Neural progenitor cell (in vitro differentiated cells): ENCODE measurements at regions not wholly inside any gene's neighbourhood (a gene's known extent, or its start where the extent isn't known, plus 50 kb on each side); places are given as distances from the start of the nearest gene placed in this dataset.

Experiments
- DNase-seq: peaks from one replicate; pipeline ENCODE4 v3.0.0-alpha.2; 2016; ENCODE audit warnings: low spot score
- H2AFZ ChIP-seq: fragments of 200-600 bp; sonication (generic); replicated peaks from 2 replicates; pipeline ENCODE4 v1.6.1; 2016; ENCODE audit warnings: antibody characterized with exemption
- H3F3A ChIP-seq: fragments of 200-600 bp; sonication (generic); 2 replicates; pipeline ENCODE4 v1.6.1; 2016; ENCODE audit warnings: antibody characterized with exemption, low read depth
- H3K27ac ChIP-seq: fragments of 200-600 bp; sonication (generic); 2 replicates; pipeline ENCODE4 v1.5.1; 2016; ENCODE audit warnings: mild to moderate bottlenecking
- H3K27me3 ChIP-seq: fragments of 200-600 bp; sonication (generic); 2 replicates; pipeline ENCODE4 v1.6.1; 2016; ENCODE audit warnings: mild to moderate bottlenecking, moderate library complexity
- H3K36me3 ChIP-seq: fragments of 200-600 bp; sonication (generic); 2 replicates; pipeline ENCODE4 v1.5.1; 2016
- H3K4me1 ChIP-seq: fragments of 200-600 bp; sonication (generic); 2 replicates; pipeline ENCODE4 v1.6.1; 2016; ENCODE audit warnings: mixed run types
- H3K4me2 ChIP-seq: fragments of 200-600 bp; sonication (generic); 2 replicates; pipeline ENCODE4 v1.6.1; 2016
- H3K4me3 ChIP-seq: fragments of 200-600 bp; sonication (generic); 2 replicates; pipeline ENCODE4 v1.5.1; 2016
- H3K79me2 ChIP-seq: fragments of 200-600 bp; sonication (generic); 2 replicates; pipeline ENCODE4 v1.6.1; 2016; ENCODE audit warnings: low read depth
- H3K9ac ChIP-seq: fragments of 200-600 bp; sonication (generic); 2 replicates; pipeline ENCODE4 v1.6.1; 2016
- H3K9me3 ChIP-seq: fragments of 200-600 bp; sonication (generic); 2 replicates; pipeline ENCODE4 v1.5.1; 2016; ENCODE audit warnings: low read depth
- H4K20me1 ChIP-seq: fragments of 200-600 bp; sonication (generic); 2 replicates; pipeline ENCODE4 v1.6.1; 2016; ENCODE audit warnings: low read depth
- H3K27ac Mint-ChIP-seq: 3 replicates; pipeline ENCODE4 v1.8.0; 2021; ENCODE audit warnings: mixed read lengths
- H3K27me3 Mint-ChIP-seq: 2 replicates; pipeline ENCODE4 v1.8.0; 2022; ENCODE audit warnings: low read depth, mild to moderate bottlenecking, inconsistent platforms, moderate library complexity, mixed read lengths; ENCODE audit not compliant: insufficient read depth
- H3K36me3 Mint-ChIP-seq: 3 replicates; pipeline ENCODE4 v1.8.0; 2021; ENCODE audit warnings: mixed read lengths
- H3K4me1 Mint-ChIP-seq: 3 replicates; pipeline ENCODE4 v1.8.0; 2021; ENCODE audit warnings: mixed read lengths
- H3K4me3 Mint-ChIP-seq: 3 replicates; pipeline ENCODE4 v1.8.0; 2021; ENCODE audit warnings: mild to moderate bottlenecking, moderate library complexity, mixed read lengths
- H3K9me3 Mint-ChIP-seq: 3 replicates; pipeline ENCODE4 v1.8.0; 2020; ENCODE audit warnings: mixed read lengths
- EZH2 ChIP-seq: fragments of 200-600 bp; sonication (generic); IDR thresholded peaks from 2 replicates; pipeline ENCODE4 v1.6.1; 2017; ENCODE audit warnings: antibody characterized with exemption, mild to moderate bottlenecking, moderate library complexity
- EZH2phosphoT487 ChIP-seq: fragments of 200-600 bp; sonication (generic); IDR thresholded peaks from 2 replicates; pipeline ENCODE4 v1.6.1; 2017; ENCODE audit warnings: antibody characterized with exemption
- TF ChIP-seq, protein P1 (sequence below): fragments of 200-600 bp; sonication (generic); IDR thresholded peaks from 2 replicates; pipeline ENCODE4 v1.5.1; 2017; ENCODE audit warnings: antibody characterized with exemption, mild to moderate bottlenecking

DNA sequence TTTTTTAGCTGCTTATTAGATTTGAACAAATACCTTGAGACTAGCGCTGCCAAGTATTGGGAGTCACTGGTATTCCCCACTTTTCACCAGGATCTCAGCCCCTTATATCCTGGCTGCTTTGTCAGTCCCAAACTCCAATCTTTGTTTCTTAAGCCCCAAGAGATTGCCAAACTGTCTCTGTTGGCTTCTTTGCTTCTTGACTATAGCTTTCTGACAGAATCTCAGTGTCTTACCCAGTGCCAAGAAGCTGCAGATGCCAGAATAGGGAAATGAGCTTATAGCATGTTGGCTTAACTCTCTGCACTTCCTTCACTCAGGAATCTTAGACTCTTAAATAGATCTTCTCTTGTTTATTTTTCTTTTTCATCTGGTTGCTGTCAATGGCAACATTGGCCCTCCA, 297.5 kb upstream of the DCAF8L1 start:
- Mint-ChIP-seq H3K4me1 (no peaks in the 10 kb centered on the region), H3K4me3 (no peak overlapping the region), H3K27ac (no peak overlapping the region), H3K36me3 (no peaks in the 10 kb centered on the region), H3K9me3 (peaks cover 5% of the 10 kb centered on the region), H3K27me3 (peaks cover 4% of the 10 kb centered on the region)
- DNase-seq, result no peak
- Histone ChIP-seq H3F3A (no peaks in the 10 kb centered on the region), H3K9me3 (peaks cover 6% of the 10 kb centered on the region), H2AFZ (no peak overlapping the region), H3K27ac (no peak overlapping the region), H3K4me3 (no peak overlapping the region), H3K27me3 (no peaks in the 10 kb centered on the region), H3K4me1 (no peaks in the 10 kb centered on the region), H3K79me2 (no peaks in the 10 kb centered on the region), H3K4me2 (no peak overlapping the region), H3K36me3 (no peaks in the 10 kb centered on the region), H3K9ac (no peak overlapping the region), H4K20me1 (no peaks in the 10 kb centered on the region)
- TF ChIP-seq EZH2phosphoT487, result no peak
- TF ChIP-seq EZH2, result no peak
- TF ChIP-seq, protein P1, sequence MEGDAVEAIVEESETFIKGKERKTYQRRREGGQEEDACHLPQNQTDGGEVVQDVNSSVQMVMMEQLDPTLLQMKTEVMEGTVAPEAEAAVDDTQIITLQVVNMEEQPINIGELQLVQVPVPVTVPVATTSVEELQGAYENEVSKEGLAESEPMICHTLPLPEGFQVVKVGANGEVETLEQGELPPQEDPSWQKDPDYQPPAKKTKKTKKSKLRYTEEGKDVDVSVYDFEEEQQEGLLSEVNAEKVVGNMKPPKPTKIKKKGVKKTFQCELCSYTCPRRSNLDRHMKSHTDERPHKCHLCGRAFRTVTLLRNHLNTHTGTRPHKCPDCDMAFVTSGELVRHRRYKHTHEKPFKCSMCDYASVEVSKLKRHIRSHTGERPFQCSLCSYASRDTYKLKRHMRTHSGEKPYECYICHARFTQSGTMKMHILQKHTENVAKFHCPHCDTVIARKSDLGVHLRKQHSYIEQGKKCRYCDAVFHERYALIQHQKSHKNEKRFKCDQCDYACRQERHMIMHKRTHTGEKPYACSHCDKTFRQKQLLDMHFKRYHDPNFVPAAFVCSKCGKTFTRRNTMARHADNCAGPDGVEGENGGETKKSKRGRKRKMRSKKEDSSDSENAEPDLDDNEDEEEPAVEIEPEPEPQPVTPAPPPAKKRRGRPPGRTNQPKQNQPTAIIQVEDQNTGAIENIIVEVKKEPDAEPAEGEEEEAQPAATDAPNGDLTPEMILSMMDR, result no peak

DNA sequence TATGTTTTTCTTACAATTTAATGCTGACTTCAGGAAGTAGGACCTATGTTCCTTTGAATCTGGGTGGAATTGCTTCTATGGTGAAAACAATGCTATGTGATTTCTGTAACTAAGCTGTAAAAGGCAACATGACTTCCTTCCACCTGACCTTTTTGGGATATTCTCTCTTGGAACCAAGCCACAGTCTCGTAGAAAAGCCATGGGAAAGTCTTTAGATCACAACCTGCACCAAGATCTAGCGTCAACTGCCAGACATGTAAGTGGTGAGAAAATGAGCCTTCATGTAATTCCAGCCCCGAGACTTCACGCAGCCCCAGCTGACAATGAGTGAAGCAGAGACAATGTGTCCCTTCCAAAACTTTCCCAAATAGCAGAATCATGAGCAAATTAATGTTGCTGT, 297.0 kb upstream of the DCAF8L1 start:
- Histone ChIP-seq H3K36me3 (no peaks in the 10 kb centered on the region), H2AFZ (no peak overlapping the region), H3F3A (no peaks in the 10 kb centered on the region), H3K27ac (no peak overlapping the region), H3K79me2 (no peaks in the 10 kb centered on the region), H3K4me2 (no peak overlapping the region), H3K27me3 (no peaks in the 10 kb centered on the region), H3K4me3 (no peak overlapping the region), H4K20me1 (no peaks in the 10 kb centered on the region), H3K9ac (no peak overlapping the region), H3K9me3 (peaks cover 6% of the 10 kb centered on the region), H3K4me1 (no peaks in the 10 kb centered on the region)
- no peak overlapping the region for H3K4me3 Mint-ChIP-seq
- peaks cover 5% of the 10 kb centered on the region for H3K9me3 Mint-ChIP-seq
- H3K36me3 Mint-ChIP-seq, result no peaks in the 10 kb centered on the region
- TF ChIP-seq EZH2, result no peak
- TF ChIP-seq, protein P1, result no peak
- TF ChIP-seq EZH2phosphoT487, result no peak
- DNase-seq, result no peak
- H3K27ac Mint-ChIP-seq, result no peak overlapping the region
- no peaks in the 10 kb centered on the region for H3K4me1 Mint-ChIP-seq
- peaks cover 3% of the 10 kb centered on the region for H3K27me3 Mint-ChIP-seq

DNA sequence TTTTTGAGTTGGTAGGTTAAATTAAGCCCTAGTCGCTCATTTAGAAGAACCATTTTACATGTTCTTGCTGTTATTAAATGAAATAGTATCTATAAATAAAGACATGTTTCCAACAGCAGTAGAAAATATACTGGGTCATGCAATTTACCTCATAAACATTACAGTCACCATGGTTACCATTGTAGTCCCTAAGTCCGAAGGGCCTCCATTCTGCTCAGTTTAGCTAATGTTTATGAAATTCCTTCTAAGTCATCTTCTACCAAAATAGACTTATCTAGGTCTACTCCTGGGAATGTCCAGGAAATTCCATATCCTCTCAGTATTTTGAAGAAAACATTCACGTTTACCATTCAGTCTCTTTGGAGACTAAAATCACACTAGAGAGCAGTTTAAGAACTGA, 292.5 kb upstream of the DCAF8L1 start:
- H3K4me1 Mint-ChIP-seq, result no peaks in the 10 kb centered on the region
- no peaks in the 10 kb centered on the region for H3K4me1 ChIP-seq
- no peaks in the 10 kb centered on the region for H3K36me3 Mint-ChIP-seq
- no peaks in the 10 kb centered on the region for H3K79me2 ChIP-seq
- no peak overlapping the region for H3K4me2 ChIP-seq
- no peak overlapping the region for H3K4me3 ChIP-seq
- H3K27ac Mint-ChIP-seq, result no peak overlapping the region
- no peaks in the 10 kb centered on the region for H4K20me1 ChIP-seq
- no peaks in the 10 kb centered on the region for H3F3A ChIP-seq
- peaks cover 11% of the 10 kb centered on the region for H3K9me3 ChIP-seq
- no peak overlapping the region for H2AFZ ChIP-seq
- H3K27me3 Mint-ChIP-seq, result no peaks in the 10 kb centered on the region
- no peaks in the 10 kb centered on the region for H3K27me3 ChIP-seq
- no peaks in the 10 kb centered on the region for H3K9me3 Mint-ChIP-seq
- no peak overlapping the region for H3K4me3 Mint-ChIP-seq
- H3K27ac ChIP-seq, result no peak overlapping the region
- DNase-seq, result no peak
- TF ChIP-seq, protein P1, result no peak
- TF ChIP-seq EZH2phosphoT487, result no peak
- TF ChIP-seq EZH2, result no peak
- no peak overlapping the region for H3K9ac ChIP-seq
- H3K36me3 ChIP-seq, result no peaks in the 10 kb centered on the region

DNA sequence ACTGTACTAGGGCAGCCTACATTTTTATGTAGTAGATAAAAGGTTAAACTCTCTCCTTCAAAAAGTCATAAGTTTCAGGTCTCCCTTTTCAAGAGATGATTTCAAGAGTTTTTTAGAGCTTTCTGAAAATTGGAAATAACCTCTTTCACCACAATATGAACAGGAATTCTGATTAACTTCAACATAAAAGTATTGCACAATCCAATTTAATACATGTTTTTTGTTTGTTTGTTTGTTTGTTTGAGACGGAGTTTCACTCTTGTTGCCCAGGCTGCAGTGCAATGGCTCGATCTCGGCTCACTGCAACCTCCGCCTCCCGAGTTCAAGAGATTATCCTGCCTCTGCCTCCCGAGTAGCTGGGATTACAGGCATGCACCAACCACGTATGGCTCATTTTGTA, 265.4 kb upstream of the DCAF8L1 start:
- H3K4me1 Mint-ChIP-seq, result no peaks in the 10 kb centered on the region
- H3K79me2 ChIP-seq, result no peaks in the 10 kb centered on the region
- no peaks in the 10 kb centered on the region for H3F3A ChIP-seq
- peaks cover 2% of the 10 kb centered on the region for H3K9me3 Mint-ChIP-seq
- no peak overlapping the region for H3K9ac ChIP-seq
- H3K27me3 Mint-ChIP-seq, result no peaks in the 10 kb centered on the region
- H3K4me2 ChIP-seq, result no peak overlapping the region
- H3K4me3 ChIP-seq, result no peak overlapping the region
- peaks cover 6% of the 10 kb centered on the region for H3K9me3 ChIP-seq
- H3K27ac Mint-ChIP-seq, result no peak overlapping the region
- DNase-seq, result no peak
- H3K4me1 ChIP-seq, result no peaks in the 10 kb centered on the region
- no peaks in the 10 kb centered on the region for H4K20me1 ChIP-seq
- H3K36me3 Mint-ChIP-seq, result no peaks in the 10 kb centered on the region
- no peaks in the 10 kb centered on the region for H3K36me3 ChIP-seq
- H3K27me3 ChIP-seq, result no peaks in the 10 kb centered on the region
- H3K4me3 Mint-ChIP-seq, result no peak overlapping the region
- H2AFZ ChIP-seq, result no peak overlapping the region
- TF ChIP-seq, protein P1, result no peak
- TF ChIP-seq EZH2phosphoT487, result no peak
- no peak for TF ChIP-seq EZH2
- no peak overlapping the region for H3K27ac ChIP-seq
